ENCODE measurements at regions not wholly inside any gene's neighbourhood (a gene's known extent, or its start where the extent isn't known, plus 50 kb on each side); places are given as distances from the start of the nearest gene placed in this dataset.
A peak's percentile ranks its signal among the peaks of the same experiment; 100 is the strongest.

DNA sequence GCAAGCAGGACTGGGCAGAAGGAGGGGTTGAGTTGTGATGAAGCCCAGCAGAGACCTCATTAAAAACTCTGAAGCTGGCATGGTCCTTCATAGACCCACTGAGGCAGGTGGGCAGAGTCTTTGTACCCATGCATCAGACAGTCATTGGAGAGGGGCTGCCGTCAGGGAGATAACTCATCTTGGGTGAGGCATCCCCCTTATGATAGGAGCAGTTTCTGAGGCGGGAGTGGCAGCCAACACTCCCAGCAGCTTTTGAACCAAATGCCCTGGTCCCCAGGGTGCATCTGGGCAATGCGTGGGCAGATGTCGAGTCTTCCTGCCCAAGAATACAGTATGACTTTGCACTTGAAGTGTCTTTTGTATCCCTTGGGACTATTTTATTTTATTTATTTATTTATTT, 68.1 kb downstream of the HTR5A start:
- no peak for DNase-seq (ENCODE audit: low read depth)

DNA sequence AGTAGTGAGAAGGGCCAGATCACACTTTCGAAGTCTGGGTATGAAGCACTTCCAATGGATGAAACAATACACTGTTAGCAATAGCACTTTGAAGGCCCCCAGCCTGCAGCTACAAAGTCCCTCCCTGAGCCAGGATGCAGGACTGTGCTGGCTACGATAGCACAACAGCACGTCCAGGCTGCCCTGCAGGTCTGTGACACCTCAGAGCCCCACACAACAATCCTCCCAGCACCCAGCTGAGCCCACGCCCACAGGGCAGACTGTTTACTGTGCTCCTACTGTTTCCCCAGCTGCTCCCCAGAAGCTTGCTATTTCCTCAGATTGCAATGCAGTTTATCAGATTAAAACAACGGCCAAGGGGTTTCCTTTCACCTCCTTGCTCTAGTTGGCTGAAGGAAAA, 71.4 kb downstream of the HTR5A start:
- no peak for DNase-seq (ENCODE audit: low read depth)

GRCh38 chr7:155143381-155143780, 73.3 kb downstream of the HTR5A start:
- no peak for DNase-seq (ENCODE audit: low read depth)

- DNase-seq (ENCODE audit: low read depth), result no peak
Measured at GRCh38 chr7:155144371-155144770, 74.2 kb downstream of the HTR5A start.

DNA sequence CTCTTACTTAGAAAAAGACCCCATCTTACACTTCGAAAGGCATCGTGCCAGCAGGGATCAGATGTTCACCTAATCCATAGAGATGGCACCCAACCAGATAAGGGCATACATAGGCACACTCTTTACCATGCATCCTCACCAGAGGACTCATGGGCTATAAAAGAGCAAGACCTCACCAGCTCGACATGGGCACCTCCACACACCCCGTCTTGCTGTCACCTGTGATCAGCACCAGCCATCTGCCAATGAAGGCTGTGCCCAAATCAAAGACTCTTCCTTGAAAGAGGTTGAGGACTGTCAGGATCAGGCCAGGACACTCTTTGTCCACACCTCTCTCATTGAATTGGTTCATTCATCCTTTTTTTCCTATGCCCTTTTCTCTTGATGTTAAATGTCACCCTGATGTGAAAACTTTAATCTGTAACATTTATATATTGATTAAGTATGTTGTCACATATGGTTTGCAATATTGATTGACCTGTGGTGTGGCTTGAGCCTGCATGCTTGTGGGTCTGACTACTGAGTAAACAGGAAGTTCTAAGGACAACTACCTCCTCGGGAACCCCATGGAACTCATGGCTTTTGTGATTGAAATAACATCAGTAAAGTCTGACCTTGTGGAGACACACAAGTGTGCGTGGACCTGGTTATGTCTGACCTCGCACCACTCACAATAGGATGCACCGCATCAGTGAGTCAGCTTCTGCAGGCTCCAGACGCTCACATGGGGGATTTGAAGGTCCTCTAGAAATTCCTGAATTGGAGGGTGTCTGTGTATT, 75.5 kb downstream of the HTR5A start:
- no peak for DNase-seq (ENCODE audit: low read depth)

GRCh38 chr7:155147172-155147571, 77.0 kb downstream of the HTR5A start:
- no peak for DNase-seq (ENCODE audit: low read depth)

GRCh38 chr7:155147624-155148023, 77.5 kb downstream of the HTR5A start:
- no peak for DNase-seq (ENCODE audit: low read depth)

GRCh38 chr7:155153676-155154075, 83.6 kb downstream of the HTR5A start:
- no peak for DNase-seq (ENCODE audit: low read depth)

GRCh38 chr7:155154586-155154985, 84.5 kb downstream of the HTR5A start:
- DNase-seq (ENCODE audit: low read depth), result no peak

DNA sequence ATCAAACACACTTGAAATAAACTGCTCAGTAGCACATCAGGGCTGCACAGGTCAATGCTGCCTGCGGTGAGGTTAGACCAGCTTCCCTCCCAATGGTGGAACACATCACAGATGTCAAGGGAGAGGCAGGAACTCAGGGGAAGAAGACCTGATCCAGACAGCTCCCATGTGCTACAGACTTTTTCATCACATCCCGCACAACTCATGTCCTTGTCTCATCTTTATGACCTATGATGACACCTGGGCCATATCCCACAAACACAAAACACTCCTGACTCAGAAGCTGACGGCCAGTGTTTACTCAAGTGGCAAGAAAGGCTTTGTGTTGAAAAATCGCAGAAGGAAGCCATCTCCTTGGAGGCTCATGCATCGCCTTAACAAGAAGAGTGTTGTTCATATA, 91.6 kb downstream of the HTR5A start:
- no peak for DNase-seq (ENCODE audit: low read depth)

DNA sequence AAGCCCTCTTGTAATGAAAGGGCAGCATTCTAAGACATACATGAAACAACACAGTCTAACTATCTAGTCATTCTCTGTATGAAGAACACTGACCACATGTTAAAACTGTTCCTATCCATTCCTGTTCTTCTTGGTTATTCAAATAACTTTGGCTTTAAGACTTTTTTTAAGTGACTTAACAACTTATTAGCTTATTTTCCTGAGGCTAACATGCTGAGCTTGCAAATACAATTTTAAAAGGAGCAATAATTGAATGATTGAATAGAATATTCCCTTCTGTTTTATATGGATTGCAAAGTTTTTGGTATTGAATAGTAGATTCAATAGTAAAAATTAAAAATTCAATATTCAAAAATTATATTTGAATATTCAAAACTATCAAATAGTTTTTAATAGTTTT, 92.3 kb downstream of the HTR5A start:
- DNase-seq (ENCODE audit: low read depth), result no peak

GRCh38 chr7:155163696-155164095, 93.6 kb downstream of the HTR5A start:
- DNase-seq (ENCODE audit: low read depth), result no peak

- no peak for DNase-seq (ENCODE audit: low read depth)
Measured at GRCh38 chr7:155164316-155164715, 94.2 kb downstream of the HTR5A start.

DNA sequence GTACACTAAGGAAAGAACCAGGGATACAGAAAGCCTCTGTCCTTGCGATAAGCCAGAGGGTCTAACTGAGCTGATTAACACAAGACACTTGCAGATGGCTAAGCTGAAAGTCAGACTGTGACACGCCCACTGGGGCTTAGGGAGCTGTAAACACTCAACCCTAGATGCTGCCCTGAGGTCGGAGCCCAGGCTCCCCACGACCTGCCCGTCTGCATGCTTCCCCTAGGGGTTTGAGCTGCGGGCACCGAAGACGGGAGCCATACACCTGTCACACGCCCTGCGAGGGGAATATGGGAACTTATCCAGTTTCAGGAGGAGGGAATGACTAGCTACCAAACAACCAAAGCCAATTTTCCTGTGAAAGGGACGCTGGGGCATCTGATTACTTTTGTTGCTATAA, 96.0 kb downstream of the HTR5A start:
- no peak for DNase-seq (ENCODE audit: low read depth)

- DNase-seq (ENCODE audit: low read depth), result no peak
Measured at GRCh38 chr7:155166673-155167370, 96.7 kb downstream of the HTR5A start.

- DNase-seq (ENCODE audit: low read depth), result no peak
Measured at GRCh38 chr7:155167706-155168365, 97.7 kb downstream of the HTR5A start.

DNA sequence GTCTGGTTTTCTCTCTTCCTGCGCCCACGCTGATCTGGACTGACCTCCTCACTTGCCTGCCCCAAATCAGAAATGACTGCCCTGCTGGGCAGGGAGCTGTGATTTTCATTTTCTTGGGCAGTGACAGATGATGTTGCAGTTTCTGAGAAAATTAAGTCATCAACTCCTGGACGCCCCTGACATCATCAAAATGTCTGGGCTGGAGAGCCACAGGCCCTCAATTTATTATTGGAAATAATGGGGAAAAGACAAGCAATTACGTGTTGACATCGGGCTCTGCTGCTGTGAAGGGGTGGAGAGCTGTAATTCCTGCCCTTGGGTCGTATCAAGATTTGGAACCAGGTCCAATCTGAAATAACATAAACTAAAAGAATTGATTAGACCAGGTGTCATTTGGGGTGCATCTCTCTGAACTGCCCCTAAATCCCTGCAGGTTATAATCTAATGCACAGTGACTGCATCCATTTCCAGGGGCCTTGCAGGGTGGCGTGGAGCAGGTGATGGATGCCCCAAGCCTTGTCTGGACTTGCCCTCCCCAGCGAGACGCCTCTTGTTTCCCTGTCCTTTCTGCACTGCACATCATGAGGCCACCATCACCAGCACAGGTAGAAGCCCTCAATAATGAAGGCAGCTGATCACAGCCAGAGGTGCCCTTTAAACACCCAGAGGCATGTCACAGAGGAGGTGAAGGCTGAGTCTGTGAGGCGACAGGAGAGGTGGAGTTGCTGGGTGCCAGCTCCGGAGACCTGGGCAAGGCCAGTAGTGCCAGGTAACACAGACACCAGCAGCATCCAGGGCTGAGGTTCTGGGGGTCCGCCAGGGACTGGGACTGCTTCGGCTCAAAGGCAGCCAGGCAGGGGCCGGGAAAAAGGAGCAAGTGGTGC, 98.7 kb downstream of the HTR5A start:
- no peak for DNase-seq (ENCODE audit: low read depth)

GRCh38 chr7:155169498-155170065, 99.5 kb downstream of the HTR5A start:
- DNase-seq (ENCODE audit: low read depth), result no peak

DNA sequence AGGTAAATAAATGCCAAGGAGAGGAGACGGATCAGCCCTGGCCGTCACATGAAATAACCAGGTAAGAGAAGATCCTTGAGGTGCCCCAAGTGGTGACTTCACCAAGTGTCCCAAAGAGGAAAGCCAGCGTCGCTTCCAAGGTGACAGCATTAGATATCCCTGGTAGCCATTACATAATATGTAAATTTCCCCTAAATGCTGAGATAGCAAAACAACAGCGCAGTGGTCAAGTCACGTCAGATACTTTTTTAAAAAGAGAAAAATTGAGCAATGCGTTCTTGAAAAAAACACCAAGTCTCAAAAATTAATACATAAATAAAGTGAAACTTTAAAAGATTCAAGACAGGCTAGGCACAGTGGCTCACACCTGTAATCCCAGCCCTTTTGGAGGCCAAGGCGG, 100.2 kb downstream of the HTR5A start:
- no peak for DNase-seq (ENCODE audit: low read depth)

- no peak for DNase-seq (ENCODE audit: low read depth)
Measured at GRCh38 chr7:155172141-155172540, 102.0 kb downstream of the HTR5A start.

DNA sequence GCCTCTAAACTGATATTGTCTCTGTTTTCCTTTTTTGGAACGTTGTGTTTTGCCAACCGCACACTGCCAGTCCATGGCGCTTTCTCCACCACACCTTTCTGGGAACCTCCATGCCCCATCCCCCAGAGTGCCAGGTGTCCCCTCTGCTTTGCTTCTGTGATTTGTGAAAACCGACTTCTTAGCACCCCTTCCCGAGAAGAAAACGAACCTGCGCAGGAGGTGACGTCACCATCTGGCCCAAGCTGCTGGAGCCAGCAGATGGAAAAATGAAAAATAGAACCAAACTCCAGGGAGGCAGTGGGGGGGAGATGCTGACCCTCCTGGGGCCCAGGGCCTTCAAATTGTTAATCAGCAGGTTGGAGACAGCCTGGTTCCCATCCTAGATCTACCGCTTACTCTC, 103.8 kb downstream of the HTR5A start:
- DNase-seq (ENCODE audit: low read depth), result no peak

- DNase-seq (ENCODE audit: low read depth), result peak; percentile 53
Measured at GRCh38 chr7:155178096-155178495, 108.0 kb downstream of the HTR5A start.

All from CMK (cell line).